ENCODE measurements at regions not wholly inside any gene's neighbourhood (a gene's known extent, or its start where the extent isn't known, plus 50 kb on each side); places are given as distances from the start of the nearest gene placed in this dataset.

DNA sequence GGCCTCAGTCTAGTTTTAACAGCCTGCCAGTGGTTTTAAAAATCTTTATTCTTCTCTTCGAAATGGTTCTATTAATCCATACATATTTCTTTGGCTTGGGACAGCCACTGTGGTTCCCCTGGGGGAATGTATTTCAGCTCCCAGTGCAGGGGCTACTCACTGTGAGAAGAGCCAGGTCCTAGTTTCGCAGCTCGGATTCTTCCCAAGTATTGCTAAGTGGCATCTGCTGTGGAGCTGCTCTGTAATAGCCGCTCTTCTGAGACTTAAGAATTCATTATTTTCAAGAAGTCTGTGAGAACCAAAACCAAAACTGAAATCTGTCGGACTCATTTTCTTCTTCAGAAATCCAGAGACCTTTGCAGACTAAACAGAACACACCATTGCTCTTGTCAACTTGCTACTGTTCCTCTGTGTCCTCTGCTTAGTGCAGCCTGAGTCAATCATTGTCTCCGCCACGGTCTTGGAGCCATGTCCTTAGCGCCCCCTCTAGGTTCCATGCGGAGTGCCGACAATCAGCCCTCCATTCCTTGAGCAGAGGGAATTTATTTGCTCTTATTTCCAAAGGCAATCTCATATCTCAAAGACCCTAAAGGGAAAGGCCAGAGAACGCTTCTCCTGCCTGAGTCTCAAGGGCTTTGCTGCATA lies 478.2 kb downstream of the SPATA31D1 start:
- ATAC-seq (ENCODE audit: low read depth) (no peak), DNase-seq (ENCODE audit: low spot score) (no peak)
- no peaks in the 10 kb centered on the region for H3K4me1 ChIP-seq (ENCODE audit: insufficient read depth, poor library complexity, severe bottlenecking)
- H3K27me3 ChIP-seq (ENCODE audit: insufficient read depth, poor library complexity, severe bottlenecking), result no peaks in the 10 kb centered on the region
- H3K4me3 ChIP-seq (ENCODE audit: severe bottlenecking), result no peak overlapping the region
- no peaks in the 10 kb centered on the region for H3K9me3 ChIP-seq (ENCODE audit: severe bottlenecking)
- H3K36me3 ChIP-seq (ENCODE audit: low read depth), result no peaks in the 10 kb centered on the region
- H3K27ac ChIP-seq (ENCODE audit: poor library complexity, severe bottlenecking), result no peak overlapping the region
- TF ChIP-seq, protein P1, sequence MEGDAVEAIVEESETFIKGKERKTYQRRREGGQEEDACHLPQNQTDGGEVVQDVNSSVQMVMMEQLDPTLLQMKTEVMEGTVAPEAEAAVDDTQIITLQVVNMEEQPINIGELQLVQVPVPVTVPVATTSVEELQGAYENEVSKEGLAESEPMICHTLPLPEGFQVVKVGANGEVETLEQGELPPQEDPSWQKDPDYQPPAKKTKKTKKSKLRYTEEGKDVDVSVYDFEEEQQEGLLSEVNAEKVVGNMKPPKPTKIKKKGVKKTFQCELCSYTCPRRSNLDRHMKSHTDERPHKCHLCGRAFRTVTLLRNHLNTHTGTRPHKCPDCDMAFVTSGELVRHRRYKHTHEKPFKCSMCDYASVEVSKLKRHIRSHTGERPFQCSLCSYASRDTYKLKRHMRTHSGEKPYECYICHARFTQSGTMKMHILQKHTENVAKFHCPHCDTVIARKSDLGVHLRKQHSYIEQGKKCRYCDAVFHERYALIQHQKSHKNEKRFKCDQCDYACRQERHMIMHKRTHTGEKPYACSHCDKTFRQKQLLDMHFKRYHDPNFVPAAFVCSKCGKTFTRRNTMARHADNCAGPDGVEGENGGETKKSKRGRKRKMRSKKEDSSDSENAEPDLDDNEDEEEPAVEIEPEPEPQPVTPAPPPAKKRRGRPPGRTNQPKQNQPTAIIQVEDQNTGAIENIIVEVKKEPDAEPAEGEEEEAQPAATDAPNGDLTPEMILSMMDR (IDR thresholded peaks at IDR 0.05; ENCODE audit: poor library complexity, severe bottlenecking), result no peak

DNA sequence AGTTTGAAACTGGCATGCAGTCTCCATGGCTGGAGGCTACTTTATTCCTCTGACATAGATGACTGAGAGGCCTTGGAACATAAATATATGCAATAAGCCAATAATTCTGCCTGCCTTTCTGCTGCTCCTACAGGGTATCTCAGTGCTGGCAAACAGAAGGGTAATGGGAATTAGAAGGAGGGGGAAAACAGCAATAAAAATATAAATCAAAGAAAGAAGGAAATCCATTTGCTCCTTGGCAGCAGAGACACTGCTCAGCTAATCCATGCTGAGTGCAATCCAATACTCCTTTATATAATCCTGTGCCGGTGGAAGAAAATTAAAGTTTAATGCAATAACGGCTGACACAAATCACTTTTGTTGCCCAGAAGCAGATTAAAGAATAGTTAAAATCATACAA lies 478.9 kb downstream of the SPATA31D1 start:
- H3K36me3 ChIP-seq (ENCODE audit: low read depth), result no peaks in the 10 kb centered on the region
- DNase-seq (ENCODE audit: low spot score), result no peak
- no peaks in the 10 kb centered on the region for H3K9me3 ChIP-seq (ENCODE audit: severe bottlenecking)
- no peak overlapping the region for H3K27ac ChIP-seq (ENCODE audit: poor library complexity, severe bottlenecking)
- H3K27me3 ChIP-seq (ENCODE audit: insufficient read depth, poor library complexity, severe bottlenecking), result no peaks in the 10 kb centered on the region
- no peak overlapping the region for H3K4me3 ChIP-seq (ENCODE audit: severe bottlenecking)
- TF ChIP-seq, protein P1 (IDR thresholded peaks at IDR 0.05; ENCODE audit: poor library complexity, severe bottlenecking), result no peak
- ATAC-seq (ENCODE audit: low read depth), result no peak
- no peaks in the 10 kb centered on the region for H3K4me1 ChIP-seq (ENCODE audit: insufficient read depth, poor library complexity, severe bottlenecking)

DNA sequence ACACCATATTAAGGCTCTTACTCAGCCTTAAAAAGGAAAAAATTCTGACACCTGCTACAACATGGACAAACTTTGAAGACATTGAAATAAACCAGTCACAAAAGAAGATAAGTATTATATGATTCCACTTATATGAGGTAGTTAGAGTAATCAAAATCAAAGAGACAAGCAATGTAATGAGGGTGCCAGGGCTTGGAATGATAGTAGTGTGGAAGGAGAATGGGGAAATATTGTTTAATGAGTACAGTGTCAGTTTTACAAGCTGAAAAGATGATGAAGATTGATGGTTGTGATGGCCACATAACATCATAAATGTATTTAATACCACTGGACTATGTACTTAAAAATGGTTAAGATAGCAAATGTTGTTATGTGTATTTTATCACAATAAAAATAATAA lies 485.7 kb downstream of the SPATA31D1 start:
- ATAC-seq (ENCODE audit: low read depth) (no peak), DNase-seq (ENCODE audit: low spot score) (no peak)
- TF ChIP-seq, protein P1 (IDR thresholded peaks at IDR 0.05; ENCODE audit: poor library complexity, severe bottlenecking), result no peak
- no peak overlapping the region for H3K27ac ChIP-seq (ENCODE audit: poor library complexity, severe bottlenecking)
- no peaks in the 10 kb centered on the region for H3K9me3 ChIP-seq (ENCODE audit: severe bottlenecking)
- H3K4me1 ChIP-seq (ENCODE audit: insufficient read depth, poor library complexity, severe bottlenecking), result no peaks in the 10 kb centered on the region
- H3K36me3 ChIP-seq (ENCODE audit: low read depth), result no peaks in the 10 kb centered on the region
- H3K27me3 ChIP-seq (ENCODE audit: insufficient read depth, poor library complexity, severe bottlenecking), result no peaks in the 10 kb centered on the region
- no peak overlapping the region for H3K4me3 ChIP-seq (ENCODE audit: severe bottlenecking)

DNA sequence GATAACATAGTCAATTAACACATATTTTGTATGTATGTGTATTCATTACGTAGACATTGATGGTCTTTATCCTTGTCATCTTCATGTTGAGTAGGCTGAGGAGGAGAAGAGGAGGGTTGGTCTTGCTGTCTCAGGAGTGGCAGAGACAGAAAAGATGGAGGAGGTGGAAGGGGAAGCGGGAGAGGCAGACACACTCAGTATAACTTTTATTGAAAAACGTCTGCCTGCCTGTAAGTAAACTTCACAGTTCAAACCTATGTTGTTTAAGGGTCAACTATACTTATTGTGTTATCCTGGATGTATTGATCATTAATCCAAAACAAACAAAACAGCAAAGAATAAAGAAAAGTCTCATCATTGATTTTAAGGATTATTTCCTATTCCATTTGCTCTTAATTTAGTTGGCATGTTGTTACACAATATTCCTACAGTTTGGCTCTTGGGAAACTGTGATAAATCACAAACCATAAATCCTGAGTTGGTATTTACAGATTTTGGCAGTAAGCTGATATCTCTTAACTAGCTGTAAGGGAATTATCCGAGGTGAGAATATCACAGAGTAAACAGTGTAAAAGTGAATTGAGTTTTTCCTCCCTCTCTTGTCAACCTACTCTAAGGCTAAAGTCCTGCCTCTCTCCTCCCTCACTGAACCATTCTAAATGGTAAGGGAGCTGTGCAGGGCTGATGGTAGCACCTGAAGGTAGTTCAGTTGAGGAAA lies 487.2 kb downstream of the SPATA31D1 start:
- Histone ChIP-seq H3K36me3 (ENCODE audit: low read depth) (no peaks in the 10 kb centered on the region), H3K4me3 (ENCODE audit: severe bottlenecking) (no peak overlapping the region), H3K27me3 (ENCODE audit: insufficient read depth, poor library complexity, severe bottlenecking) (no peaks in the 10 kb centered on the region), H3K9me3 (ENCODE audit: severe bottlenecking) (no peaks in the 10 kb centered on the region), H3K4me1 (ENCODE audit: insufficient read depth, poor library complexity, severe bottlenecking) (no peaks in the 10 kb centered on the region), H3K27ac (ENCODE audit: poor library complexity, severe bottlenecking) (no peak overlapping the region)
- TF ChIP-seq, protein P1 (IDR thresholded peaks at IDR 0.05; ENCODE audit: poor library complexity, severe bottlenecking), result no peak
- ATAC-seq (ENCODE audit: low read depth), result no peak
- DNase-seq (ENCODE audit: low spot score), result no peak

DNA sequence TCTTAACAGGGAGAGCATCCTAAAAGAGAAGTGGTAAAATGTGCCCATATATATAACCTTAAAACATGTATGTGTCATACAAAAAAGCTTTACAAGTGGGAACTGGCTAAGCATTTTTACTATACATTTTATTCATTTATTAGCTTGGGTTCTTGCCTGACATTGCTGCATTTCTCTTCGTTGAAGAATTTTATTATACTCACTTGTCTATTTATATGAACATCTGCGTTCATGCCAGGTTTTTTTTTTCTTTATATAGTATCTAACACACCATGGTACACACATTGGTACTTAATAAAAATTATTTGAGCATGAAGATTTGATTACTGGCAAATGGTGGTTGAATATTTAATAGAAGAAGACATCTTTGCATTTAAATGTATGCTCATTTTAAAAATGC lies 492.3 kb downstream of the SPATA31D1 start:
- Histone ChIP-seq H3K4me1 (ENCODE audit: insufficient read depth, poor library complexity, severe bottlenecking) (no peaks in the 10 kb centered on the region), H3K36me3 (ENCODE audit: low read depth) (no peaks in the 10 kb centered on the region), H3K9me3 (ENCODE audit: severe bottlenecking) (no peaks in the 10 kb centered on the region), H3K4me3 (ENCODE audit: severe bottlenecking) (no peak overlapping the region), H3K27ac (ENCODE audit: poor library complexity, severe bottlenecking) (no peak overlapping the region), H3K27me3 (ENCODE audit: insufficient read depth, poor library complexity, severe bottlenecking) (no peaks in the 10 kb centered on the region)
- TF ChIP-seq, protein P1 (IDR thresholded peaks at IDR 0.05; ENCODE audit: poor library complexity, severe bottlenecking), result no peak
- no peak for DNase-seq (ENCODE audit: low spot score)
- no peak for ATAC-seq (ENCODE audit: low read depth)

Measured in RWPE2 (cell line).